ENCODE measurements at regions not wholly inside any gene's neighbourhood (a gene's known extent, or its start where the extent isn't known, plus 50 kb on each side); places are given as distances from the start of the nearest gene placed in this dataset.

DNA sequence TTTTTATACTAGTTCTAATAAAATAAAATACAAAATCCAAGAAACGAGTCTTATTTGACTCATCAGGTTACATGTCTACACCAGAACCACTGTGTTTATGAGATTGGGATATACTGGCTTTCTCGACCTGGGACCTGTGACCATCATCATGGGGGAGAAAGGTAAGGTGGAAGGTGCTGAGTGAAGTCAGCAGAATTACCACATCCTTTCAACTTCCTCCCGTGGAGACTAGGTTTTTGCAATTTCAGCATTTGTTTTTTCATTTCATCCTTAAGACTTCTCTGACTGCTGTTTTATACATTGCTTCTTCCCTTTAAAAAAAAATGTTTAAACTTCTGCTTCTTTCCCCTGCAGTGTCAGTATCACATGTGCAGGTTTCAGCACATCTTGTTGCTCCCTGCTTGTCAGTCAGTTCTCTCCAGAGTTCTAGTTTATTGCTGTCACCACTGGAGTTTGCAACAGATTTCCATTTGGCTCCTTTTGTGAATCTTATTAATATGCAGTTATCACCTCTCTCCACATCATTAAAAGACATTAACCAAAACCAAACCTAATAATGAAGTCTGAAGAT lies 60.4 kb upstream of the HAO2 start:
- DNase-seq, result no peak

GRCh38 chr1:119308806-119309205 lies 59.8 kb upstream of the HAO2 start:
- DNase-seq, result no peak

- no peak for DNase-seq
Observed at GRCh38 chr1:119310301-119310700, 58.3 kb upstream of the HAO2 start.

DNA sequence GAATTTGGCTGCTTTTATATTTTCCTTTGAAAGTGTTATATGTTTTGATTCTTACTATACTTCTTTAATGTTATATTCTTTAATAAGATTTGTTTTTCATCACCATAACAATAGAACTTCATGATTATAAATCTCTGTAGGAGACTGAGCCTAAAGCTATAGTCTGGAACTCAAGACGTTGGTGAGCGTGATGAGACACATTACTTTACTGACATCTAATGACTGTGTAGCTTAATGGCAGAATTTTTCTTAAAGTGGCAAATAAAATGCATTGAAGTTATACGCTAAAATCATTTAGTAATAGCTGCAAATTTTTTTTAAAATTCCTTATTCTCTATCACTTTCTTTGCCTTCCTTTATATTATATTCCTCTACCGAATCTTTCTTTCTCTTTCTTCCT lies 56.1 kb upstream of the HAO2 start:
- no peak for DNase-seq

- no peak for DNase-seq
Observed at GRCh38 chr1:119314001-119314796, 54.4 kb upstream of the HAO2 start.

GRCh38 chr1:119316870-119317416 lies 51.6 kb upstream of the HAO2 start:
- DNase-seq, result no peak

GRCh38 chr1:119318466-119319309 lies 49.9 kb upstream of the HAO2 start:
- no peak for DNase-seq

All from muscle of back (tissue), 3 donors.